H1 (cell line): ENCODE measurements at regions not wholly inside any gene's neighbourhood (a gene's known extent, or its start where the extent isn't known, plus 50 kb on each side); places are given as distances from the start of the nearest gene placed in this dataset.

Experiments
- CTCF ChIA-PET: fragments of 300-600 bp; sonication (Branson Sonifier 250); formaldehyde crosslinking; loops from one replicate; lab custom pipeline; 2021; ENCODE audit not compliant: partially characterized antibody; lab: Charles Lee
- POLR2A ChIA-PET: fragments of 300-600 bp; sonication (Branson Sonifier 250); formaldehyde crosslinking; loops from one replicate; lab custom pipeline; 2021; ENCODE audit warnings: inconsistent platforms; ENCODE audit not compliant: partially characterized antibody; lab: Charles Lee
- DNase-seq, 2 experiments: peaks; one replicate each; pipeline versions ENCODE4 v3.0.0 to v3.0.0-alpha.2; 2010 to 2022; ENCODE audit warnings: low spot score in 2 of 2, low read depth in 1 of 2, mixed read lengths in 1 of 2
- FAIRE-seq: peaks from 2 replicates; lab custom pipeline; 2011; peaks lifted over from hg19 to GRCh38; lab: Jason Lieb, UNC
- H2AFZ ChIP-seq: 2 replicates; pipeline ENCODE4 v1.8.1; 2012; ENCODE audit warnings: low read length, inconsistent platforms
- H2AK5ac ChIP-seq: 2 replicates; pipeline ENCODE4 v1.6.1; 2013; ENCODE audit warnings: low read depth, low read length
- H2BK120ac ChIP-seq: replicated peaks from 2 replicates; pipeline ENCODE3; 2013; ENCODE audit warnings: low read depth, low read length, inconsistent platforms
- H2BK12ac ChIP-seq: 2 replicates; pipeline ENCODE4 v1.6.1; 2013; ENCODE audit warnings: low read depth, low read length
- H2BK15ac ChIP-seq: 2 replicates; pipeline ENCODE4 v1.6.1; 2013; ENCODE audit warnings: low read length
- H2BK20ac ChIP-seq: 2 replicates; pipeline ENCODE4 v1.6.1; 2013; ENCODE audit warnings: low read length
- H2BK5ac ChIP-seq: 2 replicates; pipeline ENCODE4 v1.6.1; 2013; ENCODE audit warnings: low read depth, low read length
- H3K14ac ChIP-seq: 2 replicates; pipeline ENCODE4 v1.6.1; 2013; ENCODE audit warnings: inconsistent platforms; ENCODE audit not compliant: insufficient read length
- H3K18ac ChIP-seq: 2 replicates; pipeline ENCODE4 v1.6.1; 2013; ENCODE audit warnings: low read length; ENCODE audit errors: extremely low read depth
- H3K23ac ChIP-seq: 2 replicates; pipeline ENCODE4 v1.6.1; 2013; ENCODE audit warnings: inconsistent platforms; ENCODE audit not compliant: insufficient read length
- H3K23me2 ChIP-seq: 2 replicates; pipeline ENCODE4 v1.6.1; 2013; ENCODE audit warnings: low read depth, low read length
- H3K27ac ChIP-seq: 2 replicates; pipeline ENCODE4 v1.6.1; 2011; ENCODE audit warnings: low read depth, low read length, inconsistent platforms
- H3K27me3 ChIP-seq, 4 experiments: replicated peaks in 1 of 4; 1 replicate in 1 of 4; 2 replicates in 3 of 4; pipeline versions ENCODE4 v1.6.1 to v1.8.1; 2011 to 2013; ENCODE audit warnings: low read length in 3 of 4, mild to moderate bottlenecking in 3 of 4, inconsistent platforms in 2 of 4, mixed read lengths in 2 of 4, moderate library complexity in 1 of 4; ENCODE audit not compliant: control insufficient read depth in 3 of 4, insufficient read depth in 3 of 4; ENCODE audit errors: extremely low read depth in 1 of 4
- H3K36me3 ChIP-seq, 4 experiments: 2 replicates each; pipeline versions ENCODE4 v1.6.1 to v1.8.1; 2011 to 2013; ENCODE audit warnings: mild to moderate bottlenecking in 4 of 4, low read length in 3 of 4, moderate library complexity in 2 of 4, control low read depth in 1 of 4, inconsistent platforms in 1 of 4; ENCODE audit not compliant: insufficient read depth in 4 of 4, control insufficient read depth in 2 of 4
- H3K4ac ChIP-seq: replicated peaks from 2 replicates; pipeline ENCODE3; 2013; ENCODE audit warnings: low read length, low read depth, mixed read lengths, inconsistent platforms; ENCODE audit not compliant: insufficient read length
- H3K4me1 ChIP-seq, 4 experiments: replicated peaks in 1 of 4; 1 replicate in 1 of 4; 2 replicates in 3 of 4; pipeline versions ENCODE4 v1.6.1 to v1.8.1; 2011 to 2013; ENCODE audit warnings: low read length in 3 of 4, inconsistent platforms in 2 of 4, mixed read lengths in 1 of 4; ENCODE audit not compliant: insufficient read depth in 4 of 4, control insufficient read depth in 3 of 4
- H3K4me2 ChIP-seq, 2 experiments: 2 replicates each; pipeline versions ENCODE4 v1.6.1 to v1.8.1; 2011 to 2013; ENCODE audit warnings: low read depth in 2 of 2, low read length in 2 of 2, control low read depth in 1 of 2, inconsistent platforms in 1 of 2, mild to moderate bottlenecking in 1 of 2; ENCODE audit not compliant: insufficient read depth in 1 of 2
- H3K4me3 ChIP-seq, 4 experiments: fragments of 200-600, 300-600 bp in 1 of 4; sonication (generic), shearing (Covaris generic), sonication (Bioruptor Twin) in 1 of 4; 2 replicates each; pipeline versions ENCODE4 v1.5.1 to v1.8.1; 2011 to 2016; ENCODE audit warnings: low read length in 4 of 4, low read depth in 3 of 4, control low read depth in 2 of 4, inconsistent platforms in 2 of 4, mild to moderate bottlenecking in 2 of 4, mixed read lengths in 1 of 4, moderate library complexity in 1 of 4; ENCODE audit not compliant: insufficient read depth in 2 of 4; ENCODE audit errors: extremely low read depth in 1 of 4
- H3K56ac ChIP-seq: replicated peaks from 2 replicates; pipeline ENCODE3; 2013; ENCODE audit warnings: low read depth, mild to moderate bottlenecking, mixed read lengths, low read length, inconsistent platforms; ENCODE audit not compliant: insufficient read length
- H3K79me1 ChIP-seq: 2 replicates; pipeline ENCODE4 v1.6.1; 2013; ENCODE audit warnings: low read depth, low read length, control low read depth
- H3K79me2 ChIP-seq, 2 experiments: 2 replicates each; pipeline versions ENCODE4 v1.6.1 to v1.8.1; 2012 to 2013; ENCODE audit warnings: low read length in 2 of 2, mild to moderate bottlenecking in 2 of 2, inconsistent platforms in 1 of 2; ENCODE audit not compliant: insufficient read depth in 2 of 2, control insufficient read depth in 1 of 2
- H3K9ac ChIP-seq, 4 experiments: replicated peaks in 1 of 4; 1 replicate in 1 of 4; 2 replicates in 3 of 4; pipeline versions ENCODE4 v1.6.1 to v1.8.1; 2011 to 2013; ENCODE audit warnings: low read depth in 3 of 4, low read length in 3 of 4, control low read depth in 2 of 4, mild to moderate bottlenecking in 2 of 4, moderate library complexity in 2 of 4, inconsistent platforms in 1 of 4; ENCODE audit errors: extremely low read depth in 1 of 4
- H3K9me3 ChIP-seq, 2 experiments: 2 replicates each; pipeline versions ENCODE4 v1.6.1 to v1.8.1; 2012 to 2013; ENCODE audit warnings: mild to moderate bottlenecking in 2 of 2, moderate library complexity in 2 of 2, control low read depth in 1 of 2, inconsistent platforms in 1 of 2, low read depth in 1 of 2, low read length in 1 of 2, mixed read lengths in 1 of 2; ENCODE audit not compliant: insufficient read depth in 2 of 2
- H4K20me1 ChIP-seq, 2 experiments: replicated peaks in 1 of 2; 2 replicates each; pipeline versions ENCODE3 to v1.8.1; 2011 to 2013; ENCODE audit warnings: inconsistent platforms in 2 of 2, low read length in 2 of 2, mild to moderate bottlenecking in 1 of 2; ENCODE audit not compliant: insufficient read depth in 2 of 2, control insufficient read depth in 1 of 2
- H4K5ac ChIP-seq: 2 replicates; pipeline ENCODE4 v1.6.1; 2013; ENCODE audit warnings: low read length, low read depth, mixed read lengths, inconsistent platforms; ENCODE audit not compliant: insufficient read length
- H4K8ac ChIP-seq: 2 replicates; pipeline ENCODE4 v1.8.0; 2013; ENCODE audit warnings: mild to moderate bottlenecking, moderate library complexity, low read length, inconsistent platforms; ENCODE audit not compliant: insufficient read depth; ENCODE audit errors: extremely low read depth
- H4K91ac ChIP-seq: replicated peaks from 2 replicates; pipeline ENCODE3; 2013; ENCODE audit warnings: low read length, mixed read lengths, inconsistent platforms; ENCODE audit not compliant: insufficient read length
- BACH1 ChIP-seq: IDR thresholded peaks from 2 replicates; pipeline ENCODE4 v1.6.1; 2012; ENCODE audit warnings: low read length, improper control_type of control experiment
- CBX5 ChIP-seq: fragments of 300-800, 300-1000 bp; sonication (generic); IDR thresholded peaks from 2 replicates; pipeline ENCODE4 v1.7.1; 2016; ENCODE audit warnings: antibody characterized with exemption, low read length, low read depth
- CBX8 ChIP-seq: fragments of 300-800, 300-1000 bp; sonication (generic); IDR thresholded peaks from 2 replicates; pipeline ENCODE4 v1.7.1; 2016; ENCODE audit warnings: low read depth, low read length, borderline replicate concordance
- CEBPB ChIP-seq: IDR thresholded peaks from 2 replicates; pipeline ENCODE4 v1.6.1; 2012; ENCODE audit warnings: low read depth, low read length
- E2F6 ChIP-seq: IDR thresholded peaks from 2 replicates; pipeline ENCODE4 v1.6.1; 2012; ENCODE audit warnings: inconsistent platforms
- GABPA ChIP-seq: IDR thresholded peaks from 2 replicates; pipeline ENCODE4 v1.6.1; 2011; ENCODE audit warnings: mild to moderate bottlenecking, low read length, moderate library complexity, borderline replicate concordance; ENCODE audit not compliant: insufficient read depth
- HDAC6 ChIP-seq: IDR thresholded peaks from one replicate; pipeline ENCODE4 v1.7.1; 2012; ENCODE audit warnings: low read depth, mild to moderate bottlenecking, inconsistent platforms, low read length, moderate library complexity
- JUND ChIP-seq: IDR thresholded peaks from 2 replicates; pipeline ENCODE4 v1.6.1; 2011; ENCODE audit warnings: mild to moderate bottlenecking, improper control_type of control experiment, low read length
- MAFK ChIP-seq: IDR thresholded peaks from 2 replicates; pipeline ENCODE4 v1.6.1; 2012; ENCODE audit warnings: low read depth, mild to moderate bottlenecking, improper control_type of control experiment, low read length
- NRF1 ChIP-seq: IDR thresholded peaks from 2 replicates; pipeline ENCODE4 v1.6.1; 2011; ENCODE audit warnings: mild to moderate bottlenecking, low read depth, low read length, improper control_type of control experiment
- RXRA ChIP-seq: IDR thresholded peaks from 2 replicates; pipeline ENCODE4 v1.6.1; 2011; ENCODE audit warnings: low read depth, mild to moderate bottlenecking, low read length, moderate library complexity; ENCODE audit not compliant: insufficient read depth
- USF2 ChIP-seq: IDR thresholded peaks from 2 replicates; pipeline ENCODE4 v1.6.1; 2011; ENCODE audit warnings: low read length, improper control_type of control experiment
- YY1 ChIP-seq: IDR thresholded peaks from 2 replicates; pipeline ENCODE4 v1.6.1; 2011; ENCODE audit warnings: low read depth, mild to moderate bottlenecking, low read length
- WGBS, 2 experiments: shearing (Covaris generic) in 1 of 2; methylation state at CpG; one replicate each; pipeline versions ENCODE4 v1.1.6 to v1.1.7; 2013 to 2015; ENCODE audit warnings: low lambda C conversion rate in 2 of 2, mixed read lengths in 2 of 2, inconsistent platforms in 1 of 2, low coverage in 1 of 2, missing lambda C conversion rate in 1 of 2; ENCODE audit not compliant: insufficient replicate concordance in 2 of 2, insufficient coverage in 1 of 2, insufficient read length in 1 of 2; ENCODE audit errors: extremely low coverage in 1 of 2, missing lambda C conversion rate in 1 of 2; 5-methylcytosine and 5-hydroxymethylcytosine counted together

GRCh38 chr5:167160388-167160787 is 1131.1 kb upstream of the WWC1 start (continued):
- TF ChIP-seq NRF1: no peak

- H3K79me1 ChIP-seq: no peaks in the 10 kb centered on the region
- no peak overlapping the region for H2BK12ac ChIP-seq
- H2BK20ac ChIP-seq: no peak overlapping the region
- ChIA-PET POLR2A (no interaction called here), CTCF (no interaction called here)
- FAIRE-seq: no peak
- H3K4ac ChIP-seq: no peak overlapping the region
- H3K14ac ChIP-seq: no peak overlapping the region
- WGBS, 2 experiments: 90% methylated on average over 2 of the region's 2 CpGs; no CpG with 5 or more reads in 1 of the 2 experiments
- H4K20me1 ChIP-seq: no peaks in the 10 kb centered on the region
- H3K23me2 ChIP-seq: no peaks in the 10 kb centered on the region
- no peak overlapping the region for H3K18ac ChIP-seq
- no peak overlapping the region for H2BK15ac ChIP-seq
- H3K4me3 ChIP-seq: no peak overlapping the region
- no peak overlapping the region for H3K4me2 ChIP-seq
- H3K36me3 ChIP-seq: no peaks in the 10 kb centered on the region
- no peaks in the 10 kb centered on the region for H3K4me1 ChIP-seq
- no peak overlapping the region for H4K5ac ChIP-seq
- no peak overlapping the region for H2BK120ac ChIP-seq
- no peak overlapping the region for H3K23ac ChIP-seq
- H4K91ac ChIP-seq: no peak overlapping the region
- H3K56ac ChIP-seq: no peak overlapping the region
- no peak overlapping the region for H2AK5ac ChIP-seq
- H4K8ac ChIP-seq: no peak overlapping the region
- no peak overlapping the region for H3K27ac ChIP-seq
- H2AFZ ChIP-seq: no peak overlapping the region
- no peaks in the 10 kb centered on the region for H3K9me3 ChIP-seq
- H3K27me3 ChIP-seq: no peaks in the 10 kb centered on the region
- DNase-seq: no peak
- H2BK5ac ChIP-seq: no peak overlapping the region
- no peak overlapping the region for H3K9ac ChIP-seq
- no peaks in the 10 kb centered on the region for H3K79me2 ChIP-seq
- TF ChIP-seq E2F6 (no peak), JUND (no peak), USF2 (no peak), RXRA (no peak), GABPA (no peak), CEBPB (no peak), BACH1 (no peak), CBX5 (no peak), HDAC6 (no peak), MAFK (no peak), CBX8 (no peak), YY1 (no peak)
Measured at GRCh38 chr5:167166696-167167095, 1124.7 kb upstream of the WWC1 start.
